Neuron (in vitro differentiated cells): ENCODE measurements at regions not wholly inside any gene's neighbourhood (a gene's known extent, or its start where the extent isn't known, plus 50 kb on each side); places are given as distances from the start of the nearest gene placed in this dataset.

Experiments used
- H2AFZ ChIP-seq: one replicate; pipeline ENCODE4 v1.6.1; 2013; ENCODE audit warnings: low read depth, mild to moderate bottlenecking, inconsistent platforms, low read length, moderate library complexity
- H3K27me3 ChIP-seq: one replicate; pipeline ENCODE4 v1.6.1; 2013; ENCODE audit warnings: low read length; ENCODE audit not compliant: insufficient read depth
- H3K36me3 ChIP-seq: one replicate; pipeline ENCODE4 v1.6.1; 2013; ENCODE audit warnings: low read length; ENCODE audit not compliant: insufficient read depth
- H3K4me1 ChIP-seq: one replicate; pipeline ENCODE4 v1.6.1; 2013; ENCODE audit warnings: low read length; ENCODE audit not compliant: insufficient read depth
- H3K4me3 ChIP-seq: 2 replicates; pipeline ENCODE4 v1.5.1; 2013; ENCODE audit warnings: mild to moderate bottlenecking, low read length, moderate library complexity
- H3K9me3 ChIP-seq: one replicate; pipeline ENCODE4 v1.6.1; 2013; ENCODE audit warnings: low read length

DNA sequence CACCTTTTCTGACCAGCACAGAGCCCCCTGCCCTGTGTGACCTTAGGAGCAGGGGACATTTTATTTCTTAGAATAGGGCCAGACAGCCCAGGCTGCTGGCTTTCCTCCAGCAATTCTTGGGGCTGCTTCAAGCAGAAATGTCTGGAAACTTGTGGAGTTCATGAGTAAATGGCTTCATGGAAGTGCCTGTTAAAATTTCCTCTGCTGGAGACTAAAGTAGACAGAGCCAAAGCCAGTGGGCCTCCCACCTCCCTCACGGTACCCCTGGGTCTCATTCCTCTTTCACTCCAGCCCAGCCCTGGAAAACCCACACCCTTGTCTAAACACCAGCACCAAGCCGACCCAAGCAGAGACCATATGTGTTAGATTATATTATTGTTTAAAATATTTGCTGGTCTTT lies 505.5 kb upstream of the ZMIZ1 start:
- Histone ChIP-seq H3K4me1 (peaks cover 29% of the 10 kb centered on the region), H2AFZ (no peak overlapping the region), H3K4me3 (no peak overlapping the region), H3K9me3 (no peaks in the 10 kb centered on the region), H3K36me3 (no peaks in the 10 kb centered on the region), H3K27me3 (no peaks in the 10 kb centered on the region)

DNA sequence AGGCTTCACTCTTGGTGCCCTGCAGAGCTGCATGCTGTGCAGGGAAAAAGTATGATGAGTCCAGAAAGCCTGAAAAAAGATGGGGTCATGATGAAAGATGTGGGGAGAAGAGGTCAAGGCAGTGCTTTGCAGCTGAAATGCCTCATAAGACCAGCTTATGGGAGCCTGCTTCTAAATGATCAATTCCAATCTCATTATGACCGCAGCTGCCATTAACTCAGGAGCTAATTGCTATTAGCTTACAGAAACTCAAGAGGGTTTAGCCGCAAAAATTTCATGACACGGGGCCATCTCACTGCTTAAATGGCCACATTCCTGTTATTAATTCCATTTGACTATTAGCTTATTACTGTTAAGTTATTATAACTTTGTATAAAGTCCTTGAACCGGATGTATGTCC lies 502.9 kb upstream of the ZMIZ1 start:
- H3K9me3 ChIP-seq, result no peaks in the 10 kb centered on the region
- H3K4me1 ChIP-seq, result peaks cover 27% of the 10 kb centered on the region
- H3K36me3 ChIP-seq, result no peaks in the 10 kb centered on the region
- H3K27me3 ChIP-seq, result no peaks in the 10 kb centered on the region
- no peak overlapping the region for H3K4me3 ChIP-seq
- H2AFZ ChIP-seq, result no peak overlapping the region

DNA sequence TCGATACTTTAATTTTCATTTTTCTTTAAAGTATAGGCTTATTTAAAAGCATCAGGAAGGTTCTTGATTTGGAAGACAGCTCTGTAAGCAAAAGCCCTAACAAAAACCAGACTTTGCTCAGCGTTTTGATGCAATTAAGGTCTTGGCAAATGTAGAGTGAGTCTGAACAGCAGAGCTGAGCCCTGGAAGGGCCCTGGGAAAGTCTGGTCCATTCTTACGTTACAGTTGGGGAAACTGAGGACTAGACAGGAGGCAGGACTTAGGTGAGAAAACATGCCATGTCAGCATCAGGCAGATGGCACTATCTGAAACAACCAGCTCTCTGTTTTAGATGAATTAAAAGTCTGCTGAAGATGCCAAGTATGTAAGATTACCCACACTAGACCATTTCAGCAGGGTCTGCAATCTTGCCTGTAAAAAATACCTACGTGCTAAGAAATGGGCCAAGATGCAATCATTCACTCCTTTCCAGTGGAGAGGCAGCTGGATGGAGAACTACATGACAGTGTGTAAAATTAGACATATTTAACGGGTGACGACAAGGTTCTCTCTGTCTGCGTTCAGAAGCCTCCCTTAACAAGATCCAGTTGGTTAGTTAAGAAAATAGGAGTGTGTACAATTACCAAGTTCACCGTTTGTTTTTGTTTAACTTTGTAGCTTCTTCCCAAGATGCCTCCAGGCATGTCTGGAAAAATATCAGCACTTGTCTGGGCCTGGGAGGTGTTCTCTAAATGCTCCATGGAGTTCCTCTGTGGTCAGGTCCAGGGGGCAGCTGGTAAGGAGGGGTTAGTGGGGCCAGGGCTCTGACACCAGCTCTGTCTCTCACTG lies 502.3 kb upstream of the ZMIZ1 start:
- H3K36me3 ChIP-seq, result no peaks in the 10 kb centered on the region
- H3K9me3 ChIP-seq, result no peaks in the 10 kb centered on the region

DNA sequence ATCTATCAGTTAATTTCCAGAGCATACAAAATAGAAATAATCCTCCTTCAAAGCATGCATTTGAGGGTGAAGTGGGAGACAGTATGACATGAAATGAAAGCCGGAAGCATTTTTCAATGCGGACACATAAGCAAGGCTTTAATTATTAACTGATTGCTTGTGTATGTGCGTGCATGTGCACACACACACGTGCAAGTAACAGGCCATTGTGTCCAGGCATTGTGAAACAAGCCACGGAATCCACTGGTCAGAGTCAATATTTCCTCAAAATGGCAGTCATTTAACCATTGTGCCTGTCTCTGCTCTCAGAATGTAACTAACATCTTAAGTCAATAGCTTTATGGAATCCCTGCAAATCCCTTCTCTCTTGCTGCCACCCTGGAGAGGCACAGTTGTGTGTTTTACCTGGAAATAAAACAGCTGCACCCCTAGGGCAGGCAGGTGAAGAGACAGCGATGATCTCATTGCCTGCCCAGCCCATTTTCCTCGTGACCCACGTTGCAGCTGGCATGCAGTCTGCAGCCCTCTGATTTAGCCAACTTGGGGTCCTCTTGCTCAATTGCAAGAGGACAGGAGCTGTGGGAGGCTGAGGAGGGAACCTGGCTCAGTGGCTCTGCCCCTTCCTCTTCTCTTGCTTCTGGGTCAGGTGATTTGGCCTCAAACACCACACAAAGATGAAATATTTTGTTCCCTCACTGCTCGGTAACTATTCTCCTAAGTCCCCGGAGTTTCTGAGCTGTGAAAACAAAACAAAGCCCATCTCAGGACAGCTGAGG lies 500.9 kb upstream of the ZMIZ1 start:
- peaks cover 30% of the 10 kb centered on the region for H3K4me1 ChIP-seq

More for the DNA sequence above, 502.3 kb upstream of the ZMIZ1 start:
- no peaks in the 10 kb centered on the region for H3K27me3 ChIP-seq
- H2AFZ ChIP-seq, result no peak overlapping the region
- H3K4me1 ChIP-seq, result peaks cover 30% of the 10 kb centered on the region
- no peak overlapping the region for H3K4me3 ChIP-seq

DNA sequence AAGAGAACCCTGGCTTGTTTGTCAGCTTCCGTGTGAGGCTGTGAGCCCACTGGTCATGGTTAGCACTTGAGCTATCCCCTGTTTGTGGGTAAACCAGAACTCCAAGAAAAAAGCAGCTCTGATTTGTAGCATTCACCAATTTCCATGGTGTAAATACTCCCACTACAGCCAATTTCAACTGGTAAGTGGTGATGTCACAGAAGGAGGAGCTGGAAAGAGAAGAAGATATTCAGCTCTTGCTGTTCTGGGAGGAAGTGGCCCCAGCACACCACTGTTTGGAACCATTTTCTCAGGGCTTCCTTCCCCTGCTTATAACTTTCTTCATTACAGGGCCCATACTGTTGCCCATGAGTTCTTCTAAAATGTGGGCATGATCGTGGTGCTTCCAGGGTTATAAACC lies 500.1 kb upstream of the ZMIZ1 start:
- Histone ChIP-seq H3K36me3 (no peaks in the 10 kb centered on the region), H3K4me3 (no peak overlapping the region), H2AFZ (peak overlapping the region; percentile 4), H3K4me1 (peaks cover 30% of the 10 kb centered on the region), H3K27me3 (no peaks in the 10 kb centered on the region), H3K9me3 (no peaks in the 10 kb centered on the region)

More for the DNA sequence above, 500.9 kb upstream of the ZMIZ1 start:
- Histone ChIP-seq H2AFZ (peak overlapping the region; percentile 4), H3K36me3 (no peaks in the 10 kb centered on the region), H3K27me3 (no peaks in the 10 kb centered on the region), H3K9me3 (no peaks in the 10 kb centered on the region), H3K4me3 (no peak overlapping the region)

DNA sequence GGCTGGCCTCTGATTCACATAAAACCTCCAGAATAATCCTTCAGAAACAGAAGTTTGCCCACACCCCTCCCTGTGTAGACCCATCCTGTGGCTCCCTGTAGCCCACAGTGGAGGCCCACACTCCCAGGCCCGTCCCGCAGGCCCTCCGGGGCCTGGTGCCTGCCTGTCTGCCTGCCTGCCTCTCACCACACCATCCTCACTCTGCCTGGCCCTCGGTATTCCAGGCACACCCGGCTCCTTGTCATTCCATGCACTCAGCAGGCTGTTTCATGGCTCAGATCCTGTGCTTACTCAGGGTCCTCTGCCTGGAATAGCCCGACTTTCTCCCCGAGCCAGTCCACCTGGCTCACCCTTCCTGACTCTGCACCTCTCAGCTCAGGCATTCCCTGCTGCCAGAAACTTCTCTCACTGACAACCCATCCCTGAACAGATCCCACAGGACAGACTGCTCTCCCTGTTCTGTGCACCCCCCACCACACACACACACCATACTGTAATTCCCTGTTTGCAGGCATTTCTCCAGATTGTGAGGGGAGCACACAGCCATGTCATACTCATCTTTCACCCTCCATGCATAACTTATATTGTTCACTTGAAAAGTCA lies 498.0 kb upstream of the ZMIZ1 start:
- Histone ChIP-seq H3K4me1 (peaks cover 30% of the 10 kb centered on the region), H3K27me3 (no peaks in the 10 kb centered on the region), H3K36me3 (no peaks in the 10 kb centered on the region), H2AFZ (no peak overlapping the region), H3K9me3 (no peaks in the 10 kb centered on the region), H3K4me3 (no peak overlapping the region)

DNA sequence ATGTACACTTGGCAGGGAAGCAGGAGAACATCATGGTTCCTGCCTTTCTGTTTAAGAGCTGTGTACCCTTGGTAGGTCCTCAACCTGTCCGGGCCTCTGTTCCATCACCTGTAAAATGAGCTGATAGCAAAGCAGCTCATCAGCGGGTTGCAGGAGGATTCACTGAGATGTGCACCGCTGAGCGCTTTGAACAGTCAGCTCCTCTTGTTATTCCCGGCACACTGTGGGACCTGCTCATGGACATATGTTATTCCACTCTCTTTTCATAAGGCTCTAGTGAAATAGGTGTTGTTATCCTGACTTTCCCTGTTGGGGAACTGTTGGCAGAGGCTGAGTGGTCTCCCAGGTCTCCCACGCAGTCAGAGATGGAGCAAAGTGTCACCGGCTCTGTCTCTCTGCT lies 497.5 kb upstream of the ZMIZ1 start:
- H3K27me3 ChIP-seq, result no peaks in the 10 kb centered on the region
- no peaks in the 10 kb centered on the region for H3K36me3 ChIP-seq
- peaks cover 30% of the 10 kb centered on the region for H3K4me1 ChIP-seq
- no peaks in the 10 kb centered on the region for H3K9me3 ChIP-seq
- no peak overlapping the region for H3K4me3 ChIP-seq
- no peak overlapping the region for H2AFZ ChIP-seq

DNA sequence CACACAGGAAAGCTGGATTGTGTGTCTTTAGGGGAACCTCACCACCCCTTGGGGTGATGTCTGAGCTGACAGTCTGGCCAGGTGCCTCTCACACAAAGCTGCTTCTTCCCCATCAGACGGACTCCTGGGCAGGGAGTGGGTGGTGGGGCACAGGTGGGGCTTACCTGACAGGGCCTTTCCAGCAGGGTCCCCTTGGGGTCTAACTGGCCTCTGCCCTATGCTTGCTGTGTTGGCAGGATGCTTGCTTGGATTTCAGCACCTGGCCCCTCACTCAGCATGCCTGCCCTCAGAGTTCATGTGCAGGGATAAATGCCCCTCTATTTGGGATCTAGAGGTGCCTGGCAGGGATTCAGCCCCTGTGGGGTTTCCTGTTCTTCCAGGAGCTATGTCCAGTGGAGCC lies 496.9 kb upstream of the ZMIZ1 start:
- no peaks in the 10 kb centered on the region for H3K36me3 ChIP-seq
- H3K9me3 ChIP-seq, result no peaks in the 10 kb centered on the region
- no peak overlapping the region for H2AFZ ChIP-seq
- H3K4me3 ChIP-seq, result no peak overlapping the region
- no peaks in the 10 kb centered on the region for H3K27me3 ChIP-seq
- H3K4me1 ChIP-seq, result peaks cover 26% of the 10 kb centered on the region

DNA sequence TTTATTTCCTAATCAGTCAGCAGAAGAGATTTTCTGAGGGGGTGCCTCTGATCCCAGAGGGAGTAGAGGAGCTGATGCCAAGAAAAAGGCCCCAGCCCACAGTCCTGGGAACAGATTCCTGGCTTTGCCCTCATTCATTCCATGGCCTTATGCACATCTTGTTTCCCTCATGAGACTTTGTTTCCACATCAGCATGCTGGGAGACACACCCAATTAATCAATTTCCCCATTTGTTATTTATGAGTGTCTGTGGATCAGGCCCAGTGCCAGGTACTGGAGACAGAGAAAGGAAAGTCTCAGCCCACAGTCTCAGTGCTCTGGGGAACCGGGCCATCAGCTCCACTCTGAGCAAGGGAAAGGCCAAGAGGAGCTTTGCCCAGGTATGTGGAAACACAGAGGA lies 496.2 kb upstream of the ZMIZ1 start:
- Histone ChIP-seq H3K4me3 (no peak overlapping the region), H3K27me3 (no peaks in the 10 kb centered on the region), H3K9me3 (no peaks in the 10 kb centered on the region), H3K36me3 (no peaks in the 10 kb centered on the region), H3K4me1 (peaks cover 19% of the 10 kb centered on the region), H2AFZ (no peak overlapping the region)

DNA sequence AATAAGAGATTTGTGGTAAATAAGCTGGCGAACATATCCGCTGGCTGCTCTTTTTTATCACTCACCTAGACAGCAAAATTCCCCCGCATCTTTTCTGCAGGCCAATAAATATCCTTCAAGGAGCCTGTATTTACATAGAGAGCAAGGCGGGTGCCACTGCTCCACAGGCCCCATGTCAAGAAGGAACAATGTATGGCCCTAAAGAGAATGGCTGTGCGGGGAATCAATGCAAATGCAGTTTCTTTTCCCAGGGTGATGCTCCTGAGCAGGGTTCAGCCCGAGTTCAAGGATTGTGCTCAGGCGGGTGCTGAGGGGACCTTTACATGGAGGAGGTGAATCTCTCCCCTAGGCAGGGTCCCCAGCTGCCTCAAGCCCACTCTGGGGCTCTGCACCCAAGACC lies 494.2 kb upstream of the ZMIZ1 start:
- no peaks in the 10 kb centered on the region for H3K36me3 ChIP-seq
- H3K4me1 ChIP-seq, result peaks cover 9% of the 10 kb centered on the region
- no peaks in the 10 kb centered on the region for H3K27me3 ChIP-seq
- H3K4me3 ChIP-seq, result no peak overlapping the region
- no peaks in the 10 kb centered on the region for H3K9me3 ChIP-seq
- no peak overlapping the region for H2AFZ ChIP-seq

DNA sequence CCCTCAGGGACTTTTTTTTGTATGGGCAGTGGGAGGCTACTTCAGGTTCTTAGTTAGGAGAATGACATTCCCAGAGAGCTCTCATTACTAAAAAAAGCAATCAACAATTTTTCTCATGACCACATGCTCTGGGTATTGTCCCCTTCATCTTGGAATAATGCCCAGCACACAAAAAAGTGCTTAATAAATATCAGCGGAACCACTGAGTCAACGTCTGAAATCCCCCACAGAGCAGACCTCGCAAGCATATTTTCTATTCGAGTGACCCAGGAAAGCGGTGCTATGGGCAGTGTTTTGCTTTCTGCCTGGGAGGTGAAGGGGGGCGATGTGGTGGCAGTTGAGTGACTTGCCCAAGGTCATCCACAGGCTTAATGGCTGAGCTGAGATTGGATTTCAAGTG lies 493.4 kb upstream of the ZMIZ1 start:
- H3K4me3 ChIP-seq, result no peak overlapping the region
- no peaks in the 10 kb centered on the region for H3K27me3 ChIP-seq
- no peaks in the 10 kb centered on the region for H3K9me3 ChIP-seq
- H3K36me3 ChIP-seq, result no peaks in the 10 kb centered on the region
- peaks cover 15% of the 10 kb centered on the region for H3K4me1 ChIP-seq
- H2AFZ ChIP-seq, result no peak overlapping the region

DNA sequence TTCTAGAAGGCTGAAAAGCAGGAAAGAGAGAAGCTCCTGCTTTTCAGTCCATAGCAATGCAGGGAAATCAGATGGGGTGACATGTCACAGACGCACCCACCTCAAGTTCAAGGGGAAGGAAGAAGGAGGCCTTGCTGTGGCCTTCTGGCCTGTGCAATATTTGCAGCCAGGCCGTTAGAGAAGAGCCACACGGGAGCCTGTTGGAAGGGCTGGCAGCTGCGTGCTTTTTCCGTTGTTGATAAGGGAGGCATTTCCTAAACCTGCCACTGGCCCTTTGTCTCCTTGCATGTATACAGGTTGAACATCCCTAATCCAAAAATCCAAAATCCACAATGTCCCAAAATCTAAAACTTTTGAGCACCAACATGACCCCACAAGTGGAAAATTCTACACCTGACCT lies 492.5 kb upstream of the ZMIZ1 start:
- Histone ChIP-seq H3K4me3 (no peak overlapping the region), H3K9me3 (no peaks in the 10 kb centered on the region), H3K36me3 (no peaks in the 10 kb centered on the region), H2AFZ (no peak overlapping the region), H3K4me1 (peaks cover 9% of the 10 kb centered on the region), H3K27me3 (no peaks in the 10 kb centered on the region)

DNA sequence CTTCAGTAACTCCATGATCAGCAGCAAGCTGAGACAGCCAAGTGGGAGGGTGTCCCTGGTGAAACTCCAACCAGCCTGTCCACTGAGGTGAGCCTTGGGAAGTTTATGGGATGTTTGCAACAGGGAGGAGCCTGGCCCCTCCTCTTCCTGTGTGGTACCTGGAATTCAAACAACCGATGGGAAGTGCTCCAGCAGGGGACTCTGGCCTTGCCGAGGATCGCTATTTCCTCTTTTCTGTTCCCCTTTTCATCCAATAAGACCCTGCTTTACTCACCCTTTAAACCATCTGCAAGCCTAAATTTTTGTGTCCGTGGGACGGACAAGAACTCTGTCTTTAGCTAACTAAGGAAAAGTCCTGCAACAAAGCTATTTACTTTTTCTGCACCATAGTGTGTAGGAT lies 491.1 kb upstream of the ZMIZ1 start:
- Histone ChIP-seq H2AFZ (no peak overlapping the region), H3K36me3 (no peaks in the 10 kb centered on the region), H3K9me3 (no peaks in the 10 kb centered on the region), H3K4me1 (peaks cover 15% of the 10 kb centered on the region), H3K4me3 (no peak overlapping the region), H3K27me3 (no peaks in the 10 kb centered on the region)
